ENCODE measurements at regions not wholly inside any gene's neighbourhood (a gene's known extent, or its start where the extent isn't known, plus 50 kb on each side); places are given as distances from the start of the nearest gene placed in this dataset.
"Not testable (repeated sequence)": the region's sequence is repeated elsewhere in the genome, so short reads cannot be mapped to it uniquely, and the experiment has no call there.

- no peak for DNase-seq (ENCODE audit: low spot score)
Observed at GRCh38 chr3:104137116-104137515, 1229.6 kb upstream of the ALCAM start.

- DNase-seq (ENCODE audit: low spot score): no peak
Observed at GRCh38 chr3:104145164-104145563, 1221.5 kb upstream of the ALCAM start.

- DNase-seq (ENCODE audit: low spot score): no peak
Observed at GRCh38 chr3:104149154-104149553, 1217.6 kb upstream of the ALCAM start.

- no peak for DNase-seq (ENCODE audit: low spot score)
Observed at GRCh38 chr3:104150724-104151123, 1216.0 kb upstream of the ALCAM start.

- DNase-seq (ENCODE audit: low spot score): no peak
Observed at GRCh38 chr3:104154896-104155295, 1211.8 kb upstream of the ALCAM start.

GRCh38 chr3:104165866-104166265 lies 1200.8 kb upstream of the ALCAM start:
- no peak for DNase-seq (ENCODE audit: low spot score)

- DNase-seq (ENCODE audit: low spot score): no peak
Observed at GRCh38 chr3:104168386-104168785, 1198.3 kb upstream of the ALCAM start.

GRCh38 chr3:104175696-104176095 lies 1191.0 kb upstream of the ALCAM start:
- DNase-seq (ENCODE audit: low spot score): no peak

GRCh38 chr3:104176706-104177105 lies 1190.0 kb upstream of the ALCAM start:
- DNase-seq (ENCODE audit: low spot score): no peak

GRCh38 chr3:104178680-104179079 lies 1188.0 kb upstream of the ALCAM start:
- DNase-seq (ENCODE audit: low spot score): no peak

- DNase-seq (ENCODE audit: low spot score): no peak
Observed at GRCh38 chr3:104180906-104181305, 1185.8 kb upstream of the ALCAM start.

- peak; percentile 3 for DNase-seq (ENCODE audit: low spot score)
Observed at GRCh38 chr3:104190681-104191080, 1176.0 kb upstream of the ALCAM start.

GRCh38 chr3:104198131-104198530 lies 1168.6 kb upstream of the ALCAM start:
- no peak for DNase-seq (ENCODE audit: low spot score)

- no peak for DNase-seq (ENCODE audit: low spot score)
Observed at GRCh38 chr3:104206925-104207324, 1159.8 kb upstream of the ALCAM start.

GRCh38 chr3:104214277-104214676 lies 1152.4 kb upstream of the ALCAM start:
- no peak for DNase-seq (ENCODE audit: low spot score)

- no peak for DNase-seq (ENCODE audit: low spot score)
Observed at GRCh38 chr3:104214937-104215336, 1151.8 kb upstream of the ALCAM start.

GRCh38 chr3:104219046-104219445 lies 1147.7 kb upstream of the ALCAM start:
- DNase-seq (ENCODE audit: low spot score): not testable (repeated sequence)

- no peak for DNase-seq (ENCODE audit: low spot score)
Observed at GRCh38 chr3:104234442-104235194, 1132.1 kb upstream of the ALCAM start.

- no peak for DNase-seq (ENCODE audit: low spot score)
Observed at GRCh38 chr3:104244680-104245220, 1122.0 kb upstream of the ALCAM start.

- no peak for DNase-seq (ENCODE audit: low spot score)
Observed at GRCh38 chr3:104245261-104245660, 1121.4 kb upstream of the ALCAM start.

GRCh38 chr3:104245981-104246380 lies 1120.7 kb upstream of the ALCAM start:
- no peak for DNase-seq (ENCODE audit: low spot score)

GRCh38 chr3:104257486-104257885 lies 1109.2 kb upstream of the ALCAM start:
- no peak for DNase-seq (ENCODE audit: low spot score)

- DNase-seq (ENCODE audit: low spot score): no peak
Observed at GRCh38 chr3:104263477-104263876, 1103.2 kb upstream of the ALCAM start.

GRCh38 chr3:104266219-104266618 lies 1100.5 kb upstream of the ALCAM start:
- DNase-seq (ENCODE audit: low spot score): not testable (repeated sequence)

All from LoVo (cell line).